AG04450 (cell line): ENCODE measurements at regions not wholly inside any gene's neighbourhood (a gene's known extent, or its start where the extent isn't known, plus 50 kb on each side); places are given as distances from the start of the nearest gene placed in this dataset.

Source experiments
- CTCF ChIA-PET: fragments of 300-600, 350-600 bp; formaldehyde crosslinking; extraction: SDS; loops from one replicate; lab custom pipeline; 2022; ENCODE audit warnings: antibody characterized with exemption, inconsistent platforms; lab: Charles Lee
- POLR2A ChIA-PET: fragments of 350-600 bp; formaldehyde crosslinking; extraction: SDS; loops from one replicate; lab custom pipeline; 2021; ENCODE audit warnings: antibody characterized with exemption, inconsistent platforms; lab: Yijun Ruan, JAX
- DNase-seq: peaks from one replicate; pipeline ENCODE4 v3.0.0-alpha.2; 2011; ENCODE audit warnings: low read depth, low spot score
- H3K27ac ChIP-seq: one replicate; pipeline ENCODE4 v1.5.1; 2012; ENCODE audit warnings: low read depth, low read length, control low read depth
- H3K27me3 ChIP-seq: one replicate; pipeline ENCODE4 v1.6.0; 2012; ENCODE audit warnings: low read length; ENCODE audit not compliant: control insufficient read depth, insufficient read depth
- H3K4me3 ChIP-seq: 2 replicates; pipeline ENCODE4 v1.5.1; 2011; ENCODE audit warnings: mild to moderate bottlenecking, low read depth, low read length, control low read depth
- H3K9me3 ChIP-seq: 2 replicates; pipeline ENCODE4 v1.5.1; 2012; ENCODE audit warnings: low read length; ENCODE audit not compliant: control insufficient read depth, insufficient read depth
- CTCF ChIP-seq: IDR thresholded peaks from 2 replicates; pipeline ENCODE4 v1.5.1; 2011; ENCODE audit warnings: low read depth, low read length, control low read depth, inconsistent platforms

- TF ChIP-seq CTCF: no peak
- H3K4me3 ChIP-seq: no peak overlapping the region
- no peak overlapping the region for H3K27ac ChIP-seq
- H3K27me3 ChIP-seq: peaks cover 10% of the 10 kb centered on the region
- CTCF ChIA-PET: interaction anchor here (1.3 kb wide), 1 partner anchor 46 kb away, joined by 3 read pairs; no protein-coding TSS in a partner anchor
- H3K9me3 ChIP-seq: no peaks in the 10 kb centered on the region; the same call in 1 of the 2 replicates
- POLR2A ChIA-PET: no interaction called here
- no peak for DNase-seq
Measured at GRCh38 chr6:44701637-44702101, 314.2 kb downstream of the CDC5L start.

GRCh38 chr6:44702292-44702691 is 314.8 kb downstream of the CDC5L start:
- H3K27ac ChIP-seq: no peak overlapping the region
- POLR2A ChIA-PET: no interaction called here
- no peaks in the 10 kb centered on the region; the same call in 1 of the 2 replicates for H3K9me3 ChIP-seq
- TF ChIP-seq CTCF: no peak
- CTCF ChIA-PET: interaction anchor here (1.3 kb wide), 1 partner anchor 46 kb away, joined by 3 read pairs; no protein-coding TSS in a partner anchor
- DNase-seq: no peak
- peaks cover 12% of the 10 kb centered on the region for H3K27me3 ChIP-seq
- no peak overlapping the region for H3K4me3 ChIP-seq

- H3K9me3 ChIP-seq: no peaks in the 10 kb centered on the region
- no peak overlapping the region for H3K4me3 ChIP-seq
- ChIA-PET POLR2A (no interaction called here), CTCF (no interaction called here)
- DNase-seq: no peak
- H3K27ac ChIP-seq: no peak overlapping the region
- no peak for TF ChIP-seq CTCF
- peaks cover 12% of the 10 kb centered on the region for H3K27me3 ChIP-seq
Measured at GRCh38 chr6:44704240-44705150, 317.0 kb downstream of the CDC5L start.

- no peak overlapping the region for H3K27ac ChIP-seq
- ChIA-PET POLR2A (no interaction called here), CTCF (no interaction called here)
- no peak for DNase-seq
- no peak for TF ChIP-seq CTCF
- no peak overlapping the region for H3K4me3 ChIP-seq
- H3K27me3 ChIP-seq: peaks cover 12% of the 10 kb centered on the region
- no peaks in the 10 kb centered on the region for H3K9me3 ChIP-seq
Measured at GRCh38 chr6:44705596-44705995, 318.1 kb downstream of the CDC5L start.

- TF ChIP-seq CTCF: no peak
- H3K27me3 ChIP-seq: peaks cover 12% of the 10 kb centered on the region
- ChIA-PET CTCF (no interaction called here), POLR2A (no interaction called here)
- H3K9me3 ChIP-seq: no peaks in the 10 kb centered on the region
- H3K27ac ChIP-seq: no peak overlapping the region
- DNase-seq: no peak
- no peak overlapping the region for H3K4me3 ChIP-seq
Measured at GRCh38 chr6:44706011-44706410, 318.5 kb downstream of the CDC5L start.
